Left kidney (tissue), 1 donor: ENCODE measurements at regions not wholly inside any gene's neighbourhood (a gene's known extent, or its start where the extent isn't known, plus 50 kb on each side); places are given as distances from the start of the nearest gene placed in this dataset.

Source experiments
- DNase-seq: peaks from one replicate; pipeline ENCODE4 v3.0.0-alpha.2; 2013

- DNase-seq = no peak
Measured at GRCh38 chr10:30256084-30256483, 93.0 kb downstream of the MTPAP start.

GRCh38 chr10:30254926-30255325, 94.2 kb downstream of the MTPAP start:
- DNase-seq = no peak

GRCh38 chr10:30248728-30249127, 100.3 kb downstream of the MTPAP start:
- DNase-seq = no peak

GRCh38 chr10:30247704-30248103, 101.4 kb downstream of the MTPAP start:
- no peak for DNase-seq

- DNase-seq = no peak
Measured at GRCh38 chr10:30241422-30242110, 107.5 kb downstream of the MTPAP start.

- DNase-seq = no peak
Measured at GRCh38 chr10:30238836-30239235, 110.2 kb downstream of the MTPAP start.

GRCh38 chr10:30233186-30233959, 115.7 kb downstream of the MTPAP start:
- no peak for DNase-seq

- DNase-seq = no peak
Measured at GRCh38 chr10:30231709-30232108, 117.4 kb downstream of the MTPAP start.

- DNase-seq = no peak
Measured at GRCh38 chr10:30231071-30231652, 117.9 kb downstream of the MTPAP start.

- no peak for DNase-seq
Measured at GRCh38 chr10:30229536-30229935, 119.5 kb downstream of the MTPAP start.

- no peak for DNase-seq
Measured at GRCh38 chr10:30228417-30229036, 120.6 kb downstream of the MTPAP start.

- DNase-seq = no peak
Measured at GRCh38 chr10:30227481-30227880, 121.6 kb downstream of the MTPAP start.

- no peak for DNase-seq
Measured at GRCh38 chr10:30219971-30220751, 128.9 kb downstream of the MTPAP start.

GRCh38 chr10:30216821-30217220, 132.3 kb downstream of the MTPAP start:
- no peak for DNase-seq

GRCh38 chr10:30215623-30216022, 133.5 kb downstream of the MTPAP start:
- peak; percentile 63 for DNase-seq

GRCh38 chr10:30215141-30215540, 133.9 kb downstream of the MTPAP start:
- no peak for DNase-seq

GRCh38 chr10:30210296-30210695, 138.8 kb downstream of the MTPAP start:
- no peak for DNase-seq

- no peak for DNase-seq
Measured at GRCh38 chr10:30208330-30208729, 140.7 kb downstream of the MTPAP start.

GRCh38 chr10:30207485-30208052, 141.5 kb downstream of the MTPAP start:
- DNase-seq = no peak

GRCh38 chr10:30200017-30200415, 140.6 kb upstream of the JCAD start:
- no peak for DNase-seq

GRCh38 chr10:30199376-30200016, 140.1 kb upstream of the JCAD start:
- no peak for DNase-seq
